ENCODE measurements at regions not wholly inside any gene's neighbourhood (a gene's known extent, or its start where the extent isn't known, plus 50 kb on each side); places are given as distances from the start of the nearest gene placed in this dataset.
"Not testable (repeated sequence)": the region's sequence is repeated elsewhere in the genome, so short reads cannot be mapped to it uniquely, and the experiment has no call there.

DNA sequence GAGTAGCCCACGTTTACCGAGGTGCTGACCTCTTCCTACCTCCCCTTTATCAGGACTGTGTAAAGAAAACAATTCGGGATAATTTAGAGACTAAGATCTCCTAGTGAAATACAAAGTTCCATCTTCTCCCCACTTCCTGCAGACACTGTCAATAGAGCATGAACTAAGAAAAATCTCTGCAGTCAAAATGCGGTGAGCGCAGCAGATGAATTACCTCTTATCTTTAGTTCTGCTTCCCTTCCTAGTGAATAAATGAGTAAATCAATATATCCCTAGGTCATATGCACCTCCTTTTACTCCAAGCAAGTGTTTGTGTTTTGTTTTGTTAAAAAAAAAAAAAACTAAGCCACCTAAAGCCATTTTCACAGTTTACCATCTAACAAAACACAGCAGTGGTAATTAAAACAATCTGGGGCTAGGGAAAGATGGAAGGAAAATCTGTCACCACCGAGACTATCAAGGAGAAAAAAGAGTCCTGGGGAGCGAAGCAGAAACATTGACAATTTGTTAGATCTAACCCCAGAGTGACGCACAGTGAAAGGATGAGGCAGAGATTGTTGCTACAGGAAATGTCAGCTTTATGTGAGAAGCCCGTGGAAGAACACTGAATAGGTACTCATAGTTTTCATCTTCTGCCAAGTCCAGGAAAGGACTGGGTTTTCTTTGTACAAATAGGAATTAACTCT lies 159.4 kb upstream of the SPTLC3 start:
- no peaks in the 10 kb centered on the region for H3K79me2 ChIP-seq (ENCODE audit: insufficient read depth, low read length)
- H3K4me3 ChIP-seq (ENCODE audit: insufficient read depth, low read length, poor library complexity, severe bottlenecking): no peak overlapping the region
- no peak overlapping the region for H3K27ac ChIP-seq (ENCODE audit: low read depth, low read length)
- H3K36me3 ChIP-seq (ENCODE audit: low read length): no peaks in the 10 kb centered on the region
- H3K4me2 ChIP-seq (ENCODE audit: low read depth, low read length, poor library complexity, severe bottlenecking): no peak overlapping the region
- no peaks in the 10 kb centered on the region for H3F3A ChIP-seq (ENCODE audit: insufficient read depth)
- no peaks in the 10 kb centered on the region for H4K20me1 ChIP-seq (ENCODE audit: low read depth, low read length)
- no peak overlapping the region for H3K9ac ChIP-seq (ENCODE audit: low read length)
- no peak for TF ChIP-seq EZH2phosphoT487 (conservative IDR thresholded peaks at IDR 0.05; ENCODE audit: low read length)
- TF ChIP-seq, protein P1, sequence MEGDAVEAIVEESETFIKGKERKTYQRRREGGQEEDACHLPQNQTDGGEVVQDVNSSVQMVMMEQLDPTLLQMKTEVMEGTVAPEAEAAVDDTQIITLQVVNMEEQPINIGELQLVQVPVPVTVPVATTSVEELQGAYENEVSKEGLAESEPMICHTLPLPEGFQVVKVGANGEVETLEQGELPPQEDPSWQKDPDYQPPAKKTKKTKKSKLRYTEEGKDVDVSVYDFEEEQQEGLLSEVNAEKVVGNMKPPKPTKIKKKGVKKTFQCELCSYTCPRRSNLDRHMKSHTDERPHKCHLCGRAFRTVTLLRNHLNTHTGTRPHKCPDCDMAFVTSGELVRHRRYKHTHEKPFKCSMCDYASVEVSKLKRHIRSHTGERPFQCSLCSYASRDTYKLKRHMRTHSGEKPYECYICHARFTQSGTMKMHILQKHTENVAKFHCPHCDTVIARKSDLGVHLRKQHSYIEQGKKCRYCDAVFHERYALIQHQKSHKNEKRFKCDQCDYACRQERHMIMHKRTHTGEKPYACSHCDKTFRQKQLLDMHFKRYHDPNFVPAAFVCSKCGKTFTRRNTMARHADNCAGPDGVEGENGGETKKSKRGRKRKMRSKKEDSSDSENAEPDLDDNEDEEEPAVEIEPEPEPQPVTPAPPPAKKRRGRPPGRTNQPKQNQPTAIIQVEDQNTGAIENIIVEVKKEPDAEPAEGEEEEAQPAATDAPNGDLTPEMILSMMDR (IDR thresholded peaks at IDR 0.05; ENCODE audit: insufficient read depth, low read length, poor library complexity, severe bottlenecking): no peak
- H3K27me3 ChIP-seq (ENCODE audit: low read length): no peaks in the 10 kb centered on the region
- H3K9me2 ChIP-seq (replicated peaks; ENCODE audit: insufficient read depth, low read length): no peaks in the 10 kb centered on the region
- H2AFZ ChIP-seq (ENCODE audit: low read depth, low read length, severe bottlenecking): no peak overlapping the region
- H3K9me3 ChIP-seq (ENCODE audit: insufficient read depth, low read length): no peaks in the 10 kb centered on the region

DNA sequence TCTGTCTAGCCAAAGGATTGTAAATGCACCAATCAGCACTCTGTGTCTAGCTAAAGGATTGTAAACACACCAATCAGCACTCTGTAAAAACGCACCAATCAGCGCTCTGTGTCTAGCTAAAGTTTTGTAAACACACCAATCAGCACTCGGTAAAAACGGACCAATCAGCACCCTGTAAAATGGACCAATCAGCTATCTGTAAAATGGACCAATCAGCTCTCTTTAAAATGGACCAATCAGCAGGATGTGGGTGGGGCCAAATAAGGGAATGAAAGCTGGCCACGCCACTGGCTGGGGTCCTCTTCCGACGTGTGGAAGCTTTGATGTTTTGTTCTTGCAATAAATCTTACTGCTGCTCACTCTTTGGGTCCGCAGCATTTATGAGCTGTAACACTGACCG lies 151.1 kb upstream of the SPTLC3 start:
- H3K9ac ChIP-seq (ENCODE audit: low read length); H3K4me2 ChIP-seq (ENCODE audit: low read depth, low read length, poor library complexity, severe bottlenecking); H3F3A ChIP-seq (ENCODE audit: insufficient read depth); H3K9me3 ChIP-seq (ENCODE audit: insufficient read depth, low read length); H3K4me3 ChIP-seq (ENCODE audit: insufficient read depth, low read length, poor library complexity, severe bottlenecking); H3K27me3 ChIP-seq (ENCODE audit: low read length); H3K36me3 ChIP-seq (ENCODE audit: low read length); H2AFZ ChIP-seq (ENCODE audit: low read depth, low read length, severe bottlenecking); H3K27ac ChIP-seq (ENCODE audit: low read depth, low read length); H4K20me1 ChIP-seq (ENCODE audit: low read depth, low read length); H3K79me2 ChIP-seq (ENCODE audit: insufficient read depth, low read length); H3K9me2 ChIP-seq (replicated peaks; ENCODE audit: insufficient read depth, low read length): not testable (repeated sequence)

DNA sequence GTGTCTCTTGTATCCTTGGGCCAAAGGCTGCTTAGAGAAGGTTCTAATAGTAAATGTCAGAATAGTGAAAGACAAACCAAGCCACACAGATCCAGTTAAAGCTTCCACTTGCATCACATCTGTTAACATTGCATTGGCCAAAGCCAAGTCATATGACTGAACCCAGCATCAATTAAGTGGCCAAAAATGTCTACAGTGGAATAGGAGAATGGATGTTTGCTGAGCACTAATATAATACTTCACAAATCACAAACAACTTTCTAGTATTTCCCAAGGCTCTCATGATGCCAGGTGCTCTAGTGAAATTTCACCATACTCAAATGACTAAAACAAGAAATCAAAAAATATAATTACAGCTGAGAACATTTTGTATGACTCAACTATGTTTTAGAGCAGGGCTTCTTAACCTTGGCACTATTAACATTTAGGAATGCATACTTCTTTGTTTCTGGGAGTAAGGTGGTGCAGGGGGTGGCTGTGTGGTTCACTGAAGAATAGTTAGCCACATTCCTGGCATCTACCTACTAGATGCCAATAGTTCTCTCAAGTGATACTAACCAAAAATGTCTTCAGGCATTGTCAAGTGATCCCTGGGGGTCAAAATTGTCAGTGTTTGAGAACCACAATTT lies 148.0 kb upstream of the SPTLC3 start:
- H3K9me3 ChIP-seq (ENCODE audit: insufficient read depth, low read length): no peaks in the 10 kb centered on the region
- TF ChIP-seq EZH2phosphoT487 (conservative IDR thresholded peaks at IDR 0.05; ENCODE audit: low read length): no peak
- TF ChIP-seq, protein P1 (IDR thresholded peaks at IDR 0.05; ENCODE audit: insufficient read depth, low read length, poor library complexity, severe bottlenecking): no peak
- H3K79me2 ChIP-seq (ENCODE audit: insufficient read depth, low read length): no peaks in the 10 kb centered on the region
- H3K9ac ChIP-seq (ENCODE audit: low read length): no peak overlapping the region
- H3K27ac ChIP-seq (ENCODE audit: low read depth, low read length): no peak overlapping the region
- H4K20me1 ChIP-seq (ENCODE audit: low read depth, low read length): no peaks in the 10 kb centered on the region
- H3K27me3 ChIP-seq (ENCODE audit: low read length): no peaks in the 10 kb centered on the region
- H3K9me2 ChIP-seq (replicated peaks; ENCODE audit: insufficient read depth, low read length): no peaks in the 10 kb centered on the region
- H3F3A ChIP-seq (ENCODE audit: insufficient read depth): no peaks in the 10 kb centered on the region
- no peak overlapping the region for H3K4me2 ChIP-seq (ENCODE audit: low read depth, low read length, poor library complexity, severe bottlenecking)
- no peak overlapping the region for H3K4me3 ChIP-seq (ENCODE audit: insufficient read depth, low read length, poor library complexity, severe bottlenecking)
- no peak overlapping the region for H2AFZ ChIP-seq (ENCODE audit: low read depth, low read length, severe bottlenecking)
- no peaks in the 10 kb centered on the region for H3K36me3 ChIP-seq (ENCODE audit: low read length)

DNA sequence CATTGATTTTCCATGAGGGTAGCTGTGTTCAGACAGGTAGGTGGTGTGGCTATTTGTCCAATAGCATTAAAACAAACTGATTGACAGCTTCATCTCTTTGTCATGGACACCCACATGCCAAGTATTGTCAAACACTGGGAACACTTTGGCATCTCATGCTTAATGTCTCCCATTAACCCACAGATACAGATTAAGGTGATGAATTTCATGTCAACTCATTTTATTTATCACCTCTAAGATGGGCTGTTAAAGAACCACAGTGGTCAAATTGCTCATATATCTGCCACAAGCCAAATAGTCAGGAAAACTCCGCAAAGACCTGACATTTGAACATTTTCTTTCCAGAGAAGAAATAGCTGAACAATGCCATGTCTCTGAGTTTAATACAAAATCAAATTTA lies 139.1 kb upstream of the SPTLC3 start:
- no peaks in the 10 kb centered on the region for H4K20me1 ChIP-seq (ENCODE audit: low read depth, low read length)
- H3K27me3 ChIP-seq (ENCODE audit: low read length): no peaks in the 10 kb centered on the region
- H3K9me2 ChIP-seq (replicated peaks; ENCODE audit: insufficient read depth, low read length): no peaks in the 10 kb centered on the region
- H3K79me2 ChIP-seq (ENCODE audit: insufficient read depth, low read length): no peaks in the 10 kb centered on the region
- no peaks in the 10 kb centered on the region for H3F3A ChIP-seq (ENCODE audit: insufficient read depth)
- no peak overlapping the region for H3K9ac ChIP-seq (ENCODE audit: low read length)
- H3K4me2 ChIP-seq (ENCODE audit: low read depth, low read length, poor library complexity, severe bottlenecking): no peak overlapping the region
- H3K36me3 ChIP-seq (ENCODE audit: low read length): no peaks in the 10 kb centered on the region
- H3K9me3 ChIP-seq (ENCODE audit: insufficient read depth, low read length): no peaks in the 10 kb centered on the region
- no peak overlapping the region for H3K4me3 ChIP-seq (ENCODE audit: insufficient read depth, low read length, poor library complexity, severe bottlenecking)
- no peak overlapping the region for H3K27ac ChIP-seq (ENCODE audit: low read depth, low read length)
- no peak overlapping the region for H2AFZ ChIP-seq (ENCODE audit: low read depth, low read length, severe bottlenecking)
- no peak for TF ChIP-seq EZH2phosphoT487 (conservative IDR thresholded peaks at IDR 0.05; ENCODE audit: low read length)
- TF ChIP-seq, protein P1 (IDR thresholded peaks at IDR 0.05; ENCODE audit: insufficient read depth, low read length, poor library complexity, severe bottlenecking): no peak
